Sigmoid colon (tissue), 3 donors: ENCODE measurements at regions not wholly inside any gene's neighbourhood (a gene's known extent, or its start where the extent isn't known, plus 50 kb on each side); places are given as distances from the start of the nearest gene placed in this dataset.

Experiments used
- POLR2A ChIP-seq, 2 donors: fragments of 450-650 bp; IDR thresholded peaks; one replicate each; pipeline ENCODE4 v1.6.1; 2016; ENCODE audit warnings: antibody characterized with exemption in 2 of 2, mild to moderate bottlenecking in 2 of 2, moderate library complexity in 2 of 2
- TF ChIP-seq, protein P1 (sequence below), 4 experiments: fragments of 450-650 bp in 3 of 4; fragments of 200-600 bp in 1 of 4; IDR thresholded peaks; one replicate each; pipeline ENCODE4 v1.5.1; 2016 to 2019; ENCODE audit warnings: antibody characterized with exemption in 4 of 4, mild to moderate bottlenecking in 3 of 4, moderate library complexity in 2 of 4

DNA sequence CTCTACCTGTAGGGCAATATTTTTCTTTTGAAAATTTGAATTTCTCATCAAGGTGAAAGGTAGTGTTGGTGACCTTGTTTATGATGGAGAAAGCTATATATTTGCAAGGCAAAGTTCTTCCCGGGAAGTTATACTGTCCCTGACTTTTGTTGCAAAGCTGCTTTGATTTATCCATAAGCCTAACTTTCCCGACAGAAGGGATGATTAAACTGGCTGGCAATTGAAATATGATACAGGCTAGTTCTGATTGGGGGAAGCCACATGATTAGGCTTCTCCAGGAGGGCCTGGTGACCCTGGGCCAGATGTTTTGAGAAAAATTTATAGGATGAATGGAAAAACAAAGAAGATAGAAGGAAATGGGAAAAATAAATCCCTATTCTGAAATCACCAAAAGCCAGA lies 215.5 kb downstream of the ACTR3B start:
- TF ChIP-seq POLR2A (IDR thresholded peaks at IDR 0.05): no peak
- TF ChIP-seq, protein P1, sequence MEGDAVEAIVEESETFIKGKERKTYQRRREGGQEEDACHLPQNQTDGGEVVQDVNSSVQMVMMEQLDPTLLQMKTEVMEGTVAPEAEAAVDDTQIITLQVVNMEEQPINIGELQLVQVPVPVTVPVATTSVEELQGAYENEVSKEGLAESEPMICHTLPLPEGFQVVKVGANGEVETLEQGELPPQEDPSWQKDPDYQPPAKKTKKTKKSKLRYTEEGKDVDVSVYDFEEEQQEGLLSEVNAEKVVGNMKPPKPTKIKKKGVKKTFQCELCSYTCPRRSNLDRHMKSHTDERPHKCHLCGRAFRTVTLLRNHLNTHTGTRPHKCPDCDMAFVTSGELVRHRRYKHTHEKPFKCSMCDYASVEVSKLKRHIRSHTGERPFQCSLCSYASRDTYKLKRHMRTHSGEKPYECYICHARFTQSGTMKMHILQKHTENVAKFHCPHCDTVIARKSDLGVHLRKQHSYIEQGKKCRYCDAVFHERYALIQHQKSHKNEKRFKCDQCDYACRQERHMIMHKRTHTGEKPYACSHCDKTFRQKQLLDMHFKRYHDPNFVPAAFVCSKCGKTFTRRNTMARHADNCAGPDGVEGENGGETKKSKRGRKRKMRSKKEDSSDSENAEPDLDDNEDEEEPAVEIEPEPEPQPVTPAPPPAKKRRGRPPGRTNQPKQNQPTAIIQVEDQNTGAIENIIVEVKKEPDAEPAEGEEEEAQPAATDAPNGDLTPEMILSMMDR (IDR thresholded peaks at IDR 0.05): no peak
